WTC11 (cell line): ENCODE measurements at regions not wholly inside any gene's neighbourhood (a gene's known extent, or its start where the extent isn't known, plus 50 kb on each side); places are given as distances from the start of the nearest gene placed in this dataset.
"Not testable (repeated sequence)": the region's sequence is repeated elsewhere in the genome, so short reads cannot be mapped to it uniquely, and the experiment has no call there.

ENCODE experiments used
- ATAC-seq: fragments of 200-7000 bp; cut with Tn5 transposase; 2 replicates; pipeline ENCODE4 v1.10.0; 2021; ENCODE audit warnings: mild to moderate bottlenecking, moderate library complexity
- CTCF ChIA-PET: fragments of 300-600 bp; sonication (Branson Sonifier 250); formaldehyde crosslinking; loops from one replicate; lab custom pipeline; 2021; ENCODE audit warnings: antibody characterized with exemption; lab: Charles Lee
- POLR2A ChIA-PET: fragments of 350-600 bp; sonication (Branson Sonifier 250); formaldehyde crosslinking; loops from one replicate; lab custom pipeline; 2021; ENCODE audit warnings: antibody characterized with exemption; lab: Charles Lee
- DNase-seq: peaks from one replicate; pipeline ENCODE4 v3.0.0; 2021; ENCODE audit warnings: low spot score
- H3K27ac Mint-ChIP-seq: 2 replicates; pipeline ENCODE4 v1.8.0; 2021; ENCODE audit warnings: mixed read lengths
- H3K27me3 Mint-ChIP-seq: 2 replicates; pipeline ENCODE4 v1.8.0; 2021; ENCODE audit warnings: low read depth, mild to moderate bottlenecking, moderate library complexity, mixed read lengths
- H3K36me3 Mint-ChIP-seq: 2 replicates; pipeline ENCODE4 v1.8.0; 2021; ENCODE audit warnings: mixed read lengths
- H3K4me1 Mint-ChIP-seq: 2 replicates; pipeline ENCODE4 v1.8.0; 2022; ENCODE audit warnings: mixed read lengths
- H3K4me3 Mint-ChIP-seq: 2 replicates; pipeline ENCODE4 v1.8.0; 2021; ENCODE audit warnings: mild to moderate bottlenecking, moderate library complexity, mixed read lengths
- H3K9me3 Mint-ChIP-seq: 2 replicates; pipeline ENCODE4 v1.8.0; 2021; ENCODE audit warnings: mixed read lengths
- CREB1 ChIP-seq: sonication (generic); formaldehyde crosslinking; IDR thresholded peaks from 2 replicates; pipeline ENCODE4 v1.8.0; 2023; ENCODE audit warnings: mild to moderate bottlenecking, missing genetic modification reagents
- CREM ChIP-seq: sonication (generic); formaldehyde crosslinking; IDR thresholded peaks from 2 replicates; pipeline ENCODE4 v1.8.1; 2022; ENCODE audit warnings: mild to moderate bottlenecking, missing genetic modification reagents, moderate library complexity
- E2F5 ChIP-seq: sonication (generic); formaldehyde crosslinking; IDR thresholded peaks from 2 replicates; pipeline ENCODE4 v1.8.1; 2022; ENCODE audit warnings: mild to moderate bottlenecking, moderate library complexity, missing genetic modification reagents
- GTF2I ChIP-seq: fragments of 250-450 bp; sonication (Bioruptor Pico); conservative IDR thresholded peaks from 2 replicates; pipeline ENCODE4 v1.4.0; 2021; ENCODE audit warnings: mild to moderate bottlenecking
- JAZF1 ChIP-seq: fragments of 250-450 bp; sonication (Bioruptor Pico); IDR thresholded peaks from 2 replicates; pipeline ENCODE4 v1.9.0; 2021; ENCODE audit warnings: moderate library complexity, mild to moderate bottlenecking, inconsistent platforms
- MAX ChIP-seq: sonication (generic); formaldehyde crosslinking; IDR thresholded peaks from 2 replicates; pipeline ENCODE4 v1.8.0; 2022; ENCODE audit warnings: mild to moderate bottlenecking, missing genetic modification reagents
- NFATC4 ChIP-seq: fragments of 250-450 bp; sonication (Bioruptor Pico); IDR thresholded peaks from 2 replicates; pipeline ENCODE4 v1.9.0; 2021; ENCODE audit warnings: mild to moderate bottlenecking
- RELA ChIP-seq: sonication (generic); formaldehyde crosslinking; IDR thresholded peaks from 2 replicates; pipeline ENCODE4 v1.8.1; 2022; ENCODE audit warnings: missing genetic modification reagents, mild to moderate bottlenecking, borderline replicate concordance
- SMAD4 ChIP-seq: sonication (generic); formaldehyde crosslinking; IDR thresholded peaks from 2 replicates; pipeline ENCODE4 v1.8.0; 2022; ENCODE audit warnings: mild to moderate bottlenecking, missing genetic modification reagents
- STAT6 ChIP-seq: sonication (generic); formaldehyde crosslinking; conservative IDR thresholded peaks from 2 replicates; pipeline ENCODE4 v1.8.1; 2023; ENCODE audit warnings: mild to moderate bottlenecking, low read depth, missing genetic modification reagents, moderate library complexity
- USF2 ChIP-seq: sonication (generic); formaldehyde crosslinking; IDR thresholded peaks from 2 replicates; pipeline ENCODE4 v1.8.1; 2023; ENCODE audit warnings: mild to moderate bottlenecking, missing genetic modification reagents, moderate library complexity
- ZMAT4 ChIP-seq: fragments of 250-450 bp; sonication (Bioruptor Pico); IDR thresholded peaks from 2 replicates; pipeline ENCODE4 v1.9.0; 2021; ENCODE audit warnings: mild to moderate bottlenecking
- ZNF121 ChIP-seq: sonication (generic); formaldehyde crosslinking; IDR thresholded peaks from 2 replicates; pipeline ENCODE4 v1.8.0; 2023; ENCODE audit warnings: missing genetic modification reagents
- ZNF671 ChIP-seq: fragments of 250-450 bp; sonication (Bioruptor Pico); IDR thresholded peaks from 2 replicates; pipeline ENCODE4 v1.8.0; 2021; ENCODE audit warnings: mild to moderate bottlenecking

- H3K4me3 Mint-ChIP-seq, POLR2A ChIA-PET, ATAC-seq: not testable (repeated sequence)
Measured at GRCh38 chr22:10699301-10700097, 4828.5 kb upstream of the OR11H1 start.

GRCh38 chr22:10708175-10708574 lies 4819.8 kb upstream of the OR11H1 start:
- H3K27me3 Mint-ChIP-seq, ATAC-seq, H3K27ac Mint-ChIP-seq, H3K4me3 Mint-ChIP-seq, H3K4me1 Mint-ChIP-seq, CTCF ChIA-PET, DNase-seq, POLR2A ChIA-PET: not testable (repeated sequence)
- Mint-ChIP-seq H3K9me3 (peaks cover 46% of the 10 kb centered on the region), H3K36me3 (peaks cover 46% of the 10 kb centered on the region)

More at GRCh38 chr22:10699301-10700097, 4828.5 kb upstream of the OR11H1 start:
- CTCF ChIA-PET, H3K4me1 Mint-ChIP-seq, DNase-seq, H3K27ac Mint-ChIP-seq: not testable (repeated sequence)
- peaks cover 12% of the 10 kb centered on the region for H3K27me3 Mint-ChIP-seq
- peaks cover 46% of the 10 kb centered on the region for H3K9me3 Mint-ChIP-seq
- H3K36me3 Mint-ChIP-seq = peaks cover 38% of the 10 kb centered on the region

- CTCF ChIA-PET, H3K27ac Mint-ChIP-seq, H3K4me1 Mint-ChIP-seq, ATAC-seq, H3K4me3 Mint-ChIP-seq, POLR2A ChIA-PET, DNase-seq: not testable (repeated sequence)
- peaks cover 61% of the 10 kb centered on the region for H3K9me3 Mint-ChIP-seq
- peaks cover 57% of the 10 kb centered on the region for H3K36me3 Mint-ChIP-seq
- peaks cover 23% of the 10 kb centered on the region for H3K27me3 Mint-ChIP-seq
Measured at GRCh38 chr22:10710923-10711322, 4817.1 kb upstream of the OR11H1 start.

GRCh38 chr22:10722804-10723203 lies 4805.2 kb upstream of the OR11H1 start:
- CTCF ChIA-PET, POLR2A ChIA-PET, H3K4me3 Mint-ChIP-seq, H3K4me1 Mint-ChIP-seq, DNase-seq, ATAC-seq, H3K27ac Mint-ChIP-seq: not testable (repeated sequence)
- peaks cover 89% of the 10 kb centered on the region for H3K27me3 Mint-ChIP-seq
- peaks cover 100% of the 10 kb centered on the region for H3K9me3 Mint-ChIP-seq
- H3K36me3 Mint-ChIP-seq = peaks cover 100% of the 10 kb centered on the region

- ATAC-seq, H3K27ac Mint-ChIP-seq, H3K4me3 Mint-ChIP-seq, POLR2A ChIA-PET, H3K4me1 Mint-ChIP-seq, DNase-seq, CTCF ChIA-PET: not testable (repeated sequence)
- H3K36me3 Mint-ChIP-seq = peaks cover 100% of the 10 kb centered on the region
- peaks cover 100% of the 10 kb centered on the region for H3K9me3 Mint-ChIP-seq
- peaks cover 89% of the 10 kb centered on the region for H3K27me3 Mint-ChIP-seq
Measured at GRCh38 chr22:10723966-10724365, 4804.0 kb upstream of the OR11H1 start.

GRCh38 chr22:10727393-10727792 lies 4800.6 kb upstream of the OR11H1 start:
- H3K4me1 Mint-ChIP-seq = no peaks in the 10 kb centered on the region
- peaks cover 78% of the 10 kb centered on the region for H3K27me3 Mint-ChIP-seq
- ATAC-seq = no peak
- H3K9me3 Mint-ChIP-seq = peaks cover 95% of the 10 kb centered on the region
- DNase-seq = no peak
- H3K27ac Mint-ChIP-seq = no peak overlapping the region
- ChIA-PET POLR2A (no interaction called here), CTCF (no interaction called here)
- H3K36me3 Mint-ChIP-seq = peaks cover 96% of the 10 kb centered on the region
- H3K4me3 Mint-ChIP-seq = no peak overlapping the region
- TF ChIP-seq SMAD4 (CRISPR knock-in tag) (no peak), RELA (CRISPR knock-in tag) (no peak), E2F5 (CRISPR knock-in tag) (no peak), MAX (CRISPR knock-in tag) (no peak), GTF2I (CRISPR knock-in tag) (no peak), ZNF671 (CRISPR knock-in tag) (no peak), JAZF1 (CRISPR knock-in tag) (no peak), ZNF121 (CRISPR knock-in tag) (no peak), NFATC4 (no peak), ZMAT4 (CRISPR knock-in tag) (no peak), CREM (CRISPR knock-in tag) (no peak), USF2 (CRISPR knock-in tag) (no peak), CREB1 (no peak), STAT6 (CRISPR knock-in tag) (no peak)
